BE2C (cell line): ENCODE measurements at regions not wholly inside any gene's neighbourhood (a gene's known extent, or its start where the extent isn't known, plus 50 kb on each side); places are given as distances from the start of the nearest gene placed in this dataset.
"Not testable (repeated sequence)": the region's sequence is repeated elsewhere in the genome, so short reads cannot be mapped to it uniquely, and the experiment has no call there.

ENCODE experiments used
- DNase-seq: peaks from one replicate; pipeline ENCODE4 v3.0.0-alpha.2; 2020
- H3K27me3 ChIP-seq: fragments of 250-450 bp; sonication (Bioruptor Pico); 2 replicates; pipeline ENCODE4 v1.5.1; 2020; ENCODE audit warnings: mild to moderate bottlenecking
- H3K36me3 ChIP-seq: fragments of 250-450 bp; sonication (Bioruptor Pico); 2 replicates; pipeline ENCODE4 v1.5.1; 2020; ENCODE audit warnings: mild to moderate bottlenecking
- H3K4me1 ChIP-seq: fragments of 250-450 bp; sonication (Bioruptor Pico); 2 replicates; pipeline ENCODE4 v1.5.1; 2020
- H3K4me3 ChIP-seq: 2 replicates; pipeline ENCODE4 v1.5.1; 2011; ENCODE audit warnings: low read depth, low read length
- H3K9me3 ChIP-seq: fragments of 250-450 bp; sonication (Bioruptor Pico); 2 replicates; pipeline ENCODE4 v1.5.1; 2020
- TF ChIP-seq, protein P1 (sequence below): IDR thresholded peaks from 2 replicates; pipeline ENCODE4 v1.5.1; 2012; ENCODE audit warnings: mild to moderate bottlenecking, low read depth, low read length

DNA sequence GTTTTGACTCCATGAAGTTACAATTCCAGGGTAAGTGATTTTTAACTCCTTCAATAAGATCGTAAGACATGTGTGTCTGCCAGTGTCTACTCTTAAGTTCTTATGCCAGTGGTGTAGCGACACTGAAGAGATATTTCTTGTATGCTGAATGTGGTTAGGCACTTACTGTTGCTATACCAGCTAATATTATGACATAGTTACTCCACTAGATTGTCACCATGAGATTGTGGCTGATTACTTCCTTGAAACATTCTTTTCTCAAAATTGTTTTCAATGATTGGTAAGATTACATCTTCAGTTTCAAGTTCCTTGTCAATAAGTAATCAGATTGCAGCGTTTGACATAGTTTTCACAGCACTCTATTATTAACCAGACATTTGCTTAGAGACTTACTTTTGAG lies 60.6 kb upstream of the PAGE5 start:
- no peak for DNase-seq
- peak overlapping the region; percentile 78 for H3K4me3 ChIP-seq
- no peaks in the 10 kb centered on the region for H3K36me3 ChIP-seq
- TF ChIP-seq, protein P1, sequence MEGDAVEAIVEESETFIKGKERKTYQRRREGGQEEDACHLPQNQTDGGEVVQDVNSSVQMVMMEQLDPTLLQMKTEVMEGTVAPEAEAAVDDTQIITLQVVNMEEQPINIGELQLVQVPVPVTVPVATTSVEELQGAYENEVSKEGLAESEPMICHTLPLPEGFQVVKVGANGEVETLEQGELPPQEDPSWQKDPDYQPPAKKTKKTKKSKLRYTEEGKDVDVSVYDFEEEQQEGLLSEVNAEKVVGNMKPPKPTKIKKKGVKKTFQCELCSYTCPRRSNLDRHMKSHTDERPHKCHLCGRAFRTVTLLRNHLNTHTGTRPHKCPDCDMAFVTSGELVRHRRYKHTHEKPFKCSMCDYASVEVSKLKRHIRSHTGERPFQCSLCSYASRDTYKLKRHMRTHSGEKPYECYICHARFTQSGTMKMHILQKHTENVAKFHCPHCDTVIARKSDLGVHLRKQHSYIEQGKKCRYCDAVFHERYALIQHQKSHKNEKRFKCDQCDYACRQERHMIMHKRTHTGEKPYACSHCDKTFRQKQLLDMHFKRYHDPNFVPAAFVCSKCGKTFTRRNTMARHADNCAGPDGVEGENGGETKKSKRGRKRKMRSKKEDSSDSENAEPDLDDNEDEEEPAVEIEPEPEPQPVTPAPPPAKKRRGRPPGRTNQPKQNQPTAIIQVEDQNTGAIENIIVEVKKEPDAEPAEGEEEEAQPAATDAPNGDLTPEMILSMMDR = no peak
- H3K9me3 ChIP-seq = no peaks in the 10 kb centered on the region
- no peaks in the 10 kb centered on the region for H3K4me1 ChIP-seq
- no peaks in the 10 kb centered on the region for H3K27me3 ChIP-seq

DNA sequence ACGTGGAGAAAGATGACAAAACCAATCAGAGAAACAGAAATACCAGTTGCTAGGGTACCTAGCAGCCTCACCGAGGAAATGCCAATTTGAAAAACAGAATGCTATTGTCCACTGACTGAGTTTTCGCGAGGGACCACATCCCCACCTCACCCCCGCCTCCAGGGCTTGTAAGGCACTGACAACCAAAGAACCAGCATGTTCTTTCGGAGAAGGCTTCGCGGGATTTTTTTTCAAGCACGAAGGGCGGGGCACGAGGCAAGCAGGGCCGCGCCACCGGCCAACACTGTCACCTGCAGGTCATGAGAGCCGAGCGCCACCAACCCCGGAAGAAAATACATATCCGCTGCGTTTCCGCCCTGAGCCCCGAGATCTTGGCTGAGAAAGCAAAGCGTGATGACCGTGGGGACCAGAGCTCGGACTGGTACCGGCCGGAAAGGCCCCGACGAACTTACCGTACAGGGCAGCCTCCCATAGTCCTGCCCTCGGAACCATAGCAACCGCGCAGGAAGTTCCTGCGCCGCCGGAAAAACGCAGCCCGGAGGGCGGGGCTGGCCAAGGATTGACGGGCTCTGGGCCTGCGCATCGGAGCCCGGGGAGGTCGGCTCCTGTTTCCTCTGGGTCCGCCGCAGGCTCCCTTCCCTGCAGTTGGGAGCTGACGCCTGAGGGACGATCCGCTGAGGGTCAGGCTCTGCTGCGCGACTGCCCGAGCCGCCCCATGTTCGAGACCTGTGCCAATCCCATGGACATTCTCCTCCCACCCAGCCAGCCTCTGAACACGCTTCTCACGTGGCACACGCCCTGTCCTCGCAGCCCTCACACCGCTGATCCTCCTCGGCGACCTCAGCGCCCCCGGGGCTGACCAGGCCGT lies 59.2 kb upstream of the PAGE5 start:
- Histone ChIP-seq H3K4me1 (no peaks in the 10 kb centered on the region), H3K36me3 (no peaks in the 10 kb centered on the region), H3K4me3 (peak overlapping the region; percentile 78), H3K27me3 (no peaks in the 10 kb centered on the region), H3K9me3 (no peaks in the 10 kb centered on the region)
- TF ChIP-seq, protein P1 = peak; percentile 66
- peak; percentile 88 for DNase-seq

DNA sequence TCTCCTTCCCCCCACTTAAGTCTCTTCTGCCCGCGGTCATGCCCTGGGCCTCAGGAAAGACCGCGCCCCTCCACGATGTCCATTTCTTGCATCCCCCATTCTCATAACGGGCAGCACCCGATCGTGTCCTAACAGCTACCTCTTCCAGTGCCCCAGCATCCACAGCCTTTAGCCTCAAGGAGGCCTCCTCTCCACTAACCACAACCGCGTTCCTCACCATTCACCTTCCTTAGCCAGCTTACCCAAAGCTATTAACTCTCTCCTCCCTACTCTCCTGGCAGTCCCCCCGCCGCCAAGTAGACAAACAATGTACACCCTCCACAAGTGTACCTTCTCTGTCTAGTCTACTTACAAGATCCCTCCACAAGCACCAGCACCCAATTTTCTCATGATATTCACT lies 58.6 kb upstream of the PAGE5 start:
- Histone ChIP-seq H3K36me3 (no peaks in the 10 kb centered on the region), H3K9me3 (no peaks in the 10 kb centered on the region), H3K27me3 (no peaks in the 10 kb centered on the region), H3K4me1 (no peaks in the 10 kb centered on the region), H3K4me3 (peak overlapping the region; percentile 78)
- DNase-seq = no peak
- TF ChIP-seq, protein P1 = no peak

DNA sequence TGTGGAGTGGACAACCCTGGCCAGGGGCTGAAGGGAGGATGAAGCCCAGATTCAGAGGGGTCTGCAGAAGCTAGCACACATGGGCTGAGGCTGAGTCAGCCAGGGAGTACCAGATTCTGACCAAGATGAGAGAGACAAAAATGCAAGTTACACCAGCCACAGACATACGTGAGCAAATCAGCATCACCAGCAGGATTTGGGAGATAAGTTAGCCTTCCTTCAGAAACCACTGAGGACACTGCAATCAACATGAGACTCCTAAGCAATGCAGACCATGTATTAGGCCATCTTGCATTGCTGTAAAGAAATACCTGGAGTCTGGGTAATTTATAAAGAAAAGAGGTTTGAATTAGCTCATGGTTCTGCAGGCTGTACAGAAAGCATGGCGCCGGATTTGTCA lies 57.0 kb upstream of the PAGE5 start:
- TF ChIP-seq, protein P1 = no peak
- DNase-seq = no peak
- no peak overlapping the region for H3K4me3 ChIP-seq
- no peaks in the 10 kb centered on the region for H3K36me3 ChIP-seq
- H3K9me3 ChIP-seq = no peaks in the 10 kb centered on the region
- no peaks in the 10 kb centered on the region for H3K4me1 ChIP-seq
- no peaks in the 10 kb centered on the region for H3K27me3 ChIP-seq

DNA sequence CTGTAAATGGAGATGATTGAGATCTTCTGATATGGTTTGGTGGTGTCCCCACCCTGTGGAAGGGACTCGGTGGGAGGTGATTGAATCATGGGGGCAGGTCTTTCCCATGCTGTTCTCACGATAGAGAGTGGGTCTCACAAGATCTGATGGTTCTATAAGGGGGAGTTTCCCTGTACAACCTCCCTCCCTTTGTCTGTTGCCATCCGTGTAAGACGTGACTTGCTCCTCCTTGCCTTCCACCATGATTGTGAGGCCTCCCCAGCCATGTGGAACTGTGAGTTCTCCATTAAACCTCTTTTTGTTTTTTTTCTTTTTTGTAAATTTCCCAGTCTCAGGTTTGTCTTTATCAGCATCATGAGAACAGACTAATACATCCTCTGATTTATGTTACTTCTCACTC lies 55.1 kb upstream of the PAGE5 start:
- not testable (repeated sequence) for H3K4me1 ChIP-seq, H3K9me3 ChIP-seq, H3K36me3 ChIP-seq, DNase-seq, H3K27me3 ChIP-seq, H3K4me3 ChIP-seq

DNA sequence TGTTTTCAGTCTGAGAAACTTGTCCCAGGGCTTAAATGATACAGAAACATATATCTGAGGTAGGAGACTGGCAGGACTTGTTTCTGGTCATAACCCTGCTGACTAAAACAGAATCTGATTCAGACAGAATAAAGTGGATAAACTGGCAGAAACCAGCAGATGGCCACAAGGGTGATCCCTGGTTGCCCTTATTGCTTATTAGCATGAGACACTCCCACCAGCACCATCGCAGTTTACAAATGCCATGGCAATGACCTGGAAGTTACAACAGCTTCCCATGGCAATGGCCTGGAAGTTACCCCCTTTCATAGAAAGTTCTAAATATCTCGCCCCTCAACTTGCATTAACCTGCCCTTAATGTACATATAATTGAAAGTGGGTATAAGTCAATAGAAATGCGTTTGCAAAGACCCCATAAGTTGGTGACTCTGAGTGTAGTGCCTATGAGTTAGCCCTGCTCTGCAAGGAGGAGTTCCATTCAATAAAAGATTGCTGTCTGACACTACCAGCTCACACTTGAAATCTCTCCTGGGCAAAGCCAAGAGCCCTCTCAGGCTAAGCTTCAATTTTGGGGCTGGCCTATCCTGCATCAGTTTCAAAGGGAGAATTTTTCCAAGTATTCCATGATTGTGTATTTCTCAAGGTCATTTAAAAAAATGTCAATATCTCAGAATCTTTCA lies 52.9 kb upstream of the PAGE5 start:
- Histone ChIP-seq H3K36me3 (no peaks in the 10 kb centered on the region), H3K27me3 (no peaks in the 10 kb centered on the region), H3K4me3 (no peak overlapping the region), H3K9me3 (no peaks in the 10 kb centered on the region), H3K4me1 (no peaks in the 10 kb centered on the region)
- TF ChIP-seq, protein P1 = no peak
- DNase-seq = peak; percentile 8
